Mesenchymal stem cell (in vitro differentiated cells and primary cell): ENCODE measurements at regions not wholly inside any gene's neighbourhood (a gene's known extent, or its start where the extent isn't known, plus 50 kb on each side); places are given as distances from the start of the nearest gene placed in this dataset.

ENCODE experiments used
- DNase-seq: peaks from one replicate; pipeline ENCODE4 v3.0.0-alpha.2; 2013
- H2AFZ ChIP-seq: one replicate; pipeline ENCODE4 v1.6.1; 2013; ENCODE audit warnings: low read depth, mild to moderate bottlenecking, control low read depth, inconsistent platforms, low read length, moderate library complexity
- H2AK5ac ChIP-seq: 2 replicates; pipeline ENCODE4 v1.6.1; 2013; ENCODE audit warnings: low read length, moderate library complexity, mild to moderate bottlenecking, inconsistent platforms; ENCODE audit not compliant: severe bottlenecking
- H2BK120ac ChIP-seq: one replicate; pipeline ENCODE4 v1.6.1; 2013; ENCODE audit warnings: low read depth, mild to moderate bottlenecking, inconsistent platforms, low read length, moderate library complexity
- H2BK12ac ChIP-seq, 2 experiments: one replicate each; pipeline ENCODE4 v1.6.1; 2013; ENCODE audit warnings: inconsistent platforms in 2 of 2, low read length in 2 of 2, mild to moderate bottlenecking in 2 of 2, moderate library complexity in 2 of 2, control low read depth in 1 of 2
- H2BK15ac ChIP-seq: one replicate; pipeline ENCODE4 v1.6.1; 2013; ENCODE audit warnings: mild to moderate bottlenecking, low read depth, inconsistent platforms; ENCODE audit not compliant: poor library complexity, severe bottlenecking
- H2BK5ac ChIP-seq: 2 replicates; pipeline ENCODE4 v1.6.1; 2013; ENCODE audit warnings: low read depth, mild to moderate bottlenecking, low read length, control low read depth, inconsistent platforms; ENCODE audit not compliant: poor library complexity, severe bottlenecking
- H3K14ac ChIP-seq, 2 experiments: one replicate each; pipeline ENCODE4 v1.6.1; 2013; ENCODE audit warnings: inconsistent platforms in 2 of 2, low read length in 2 of 2, control low read depth in 1 of 2, mild to moderate bottlenecking in 1 of 2, moderate library complexity in 1 of 2
- H3K18ac ChIP-seq, 2 experiments: one replicate each; pipeline ENCODE4 v1.6.1; 2013; ENCODE audit warnings: inconsistent platforms in 2 of 2, low read length in 2 of 2, control low read depth in 1 of 2, low read depth in 1 of 2, mild to moderate bottlenecking in 1 of 2
- H3K23ac ChIP-seq, 2 experiments: one replicate each; pipeline ENCODE4 v1.6.1; 2013; ENCODE audit warnings: inconsistent platforms in 2 of 2, low read length in 2 of 2, mild to moderate bottlenecking in 2 of 2, moderate library complexity in 2 of 2, control low read depth in 1 of 2
- H3K27ac ChIP-seq: 2 replicates; pipeline ENCODE4 v1.5.1; 2013; ENCODE audit warnings: mild to moderate bottlenecking, moderate library complexity, low read length, control low read depth, inconsistent platforms; ENCODE audit not compliant: poor library complexity, severe bottlenecking
- H3K27me3 ChIP-seq, 2 experiments: 2 replicates each; pipeline versions ENCODE4 v1.6.1 to v1.7.0; 2013; ENCODE audit warnings: low read length in 2 of 2, mild to moderate bottlenecking in 2 of 2, moderate library complexity in 2 of 2, control low read depth in 1 of 2, inconsistent platforms in 1 of 2; ENCODE audit not compliant: control insufficient read depth in 1 of 2, insufficient read depth in 1 of 2
- H3K36me3 ChIP-seq, 2 experiments: 2 replicates each; pipeline versions ENCODE4 v1.6.1 to v1.7.0; 2013; ENCODE audit warnings: low read length in 2 of 2, control low read depth in 1 of 2, inconsistent platforms in 1 of 2, low read depth in 1 of 2, mild to moderate bottlenecking in 1 of 2; ENCODE audit not compliant: insufficient read depth in 2 of 2, control insufficient read depth in 1 of 2
- H3K4ac ChIP-seq, 2 experiments: one replicate each; pipeline ENCODE4 v1.6.1; 2013; ENCODE audit warnings: inconsistent platforms in 2 of 2, low read length in 2 of 2, mild to moderate bottlenecking in 2 of 2, moderate library complexity in 2 of 2, control low read depth in 1 of 2, low read depth in 1 of 2
- H3K4me1 ChIP-seq: 2 replicates; pipeline ENCODE4 v1.6.1; 2013; ENCODE audit warnings: low read depth, low read length, control low read depth; ENCODE audit not compliant: control insufficient read depth, insufficient read depth
- H3K4me2 ChIP-seq: 2 replicates; pipeline ENCODE4 v1.6.1; 2013; ENCODE audit warnings: low read length, mild to moderate bottlenecking, inconsistent platforms; ENCODE audit not compliant: poor library complexity, severe bottlenecking
- H3K4me3 ChIP-seq, 2 experiments: 2 replicates each; pipeline versions ENCODE4 v1.5.1 to v1.7.0; 2013; ENCODE audit warnings: low read length in 2 of 2, mild to moderate bottlenecking in 2 of 2, control low read depth in 1 of 2, low read depth in 1 of 2; ENCODE audit not compliant: insufficient read depth in 1 of 2
- H3K79me1 ChIP-seq: replicated peaks from 2 replicates; pipeline ENCODE4 v1.6.1; 2013; ENCODE audit warnings: mild to moderate bottlenecking, control low read depth, low read length, inconsistent platforms; ENCODE audit not compliant: poor library complexity, severe bottlenecking
- H3K9ac ChIP-seq: 2 replicates; pipeline ENCODE4 v1.7.0; 2013; ENCODE audit warnings: mild to moderate bottlenecking, low read length, moderate library complexity
- H3K9me3 ChIP-seq: 2 replicates; pipeline ENCODE4 v1.7.0; 2013; ENCODE audit warnings: mild to moderate bottlenecking, low read length; ENCODE audit not compliant: control insufficient read depth
- H4K8ac ChIP-seq: one replicate; pipeline ENCODE4 v1.6.1; 2013; ENCODE audit warnings: inconsistent platforms, mild to moderate bottlenecking, low read length, moderate library complexity
- H4K91ac ChIP-seq: one replicate; pipeline ENCODE4 v1.6.1; 2013; ENCODE audit warnings: mild to moderate bottlenecking, low read length, inconsistent platforms
- WGBS: methylation state at CpG from one replicate; pipeline ENCODE4 v1.1.7; 2013; ENCODE audit warnings: mixed read lengths; 5-methylcytosine and 5-hydroxymethylcytosine counted together

- Histone ChIP-seq H3K27ac (no peak overlapping the region), H2AK5ac (no peak overlapping the region), H3K4me2 (no peak overlapping the region), H3K23ac (no peak overlapping the region), H3K27me3 (no peaks in the 10 kb centered on the region), H4K91ac (no peak overlapping the region), H2BK120ac (no peak overlapping the region), H3K36me3 (no peaks in the 10 kb centered on the region), H2BK12ac (no peak overlapping the region), H3K9me3 (no peaks in the 10 kb centered on the region), H3K14ac (no peak overlapping the region), H3K4me1 (no peaks in the 10 kb centered on the region), H3K18ac (no peak overlapping the region), H3K4me3 (no peak overlapping the region), H3K9ac (no peak overlapping the region), H4K8ac (no peak overlapping the region), H3K79me1 (no peaks in the 10 kb centered on the region), H2BK5ac (no peak overlapping the region), H2AFZ (no peak overlapping the region), H2BK15ac (no peak overlapping the region), H3K4ac (no peak overlapping the region)
- DNase-seq, result no peak
- 99% methylated on average over 3 of the region's 3 CpGs for WGBS
These were observed 1037.3 kb downstream of the DIAPH3 start for GRCh38 chr13:59126474-59126873.

- no peak overlapping the region for H2AK5ac ChIP-seq
- H3K23ac ChIP-seq, result no peak overlapping the region
- H3K4me3 ChIP-seq, result no peak overlapping the region
- H2BK5ac ChIP-seq, result no peak overlapping the region
- H3K4ac ChIP-seq, result no peak overlapping the region
- no peaks in the 10 kb centered on the region for H3K9me3 ChIP-seq
- no peak overlapping the region for H2BK12ac ChIP-seq
- H4K91ac ChIP-seq, result no peak overlapping the region
- no peak for DNase-seq
- no peak overlapping the region for H3K9ac ChIP-seq
- no peak overlapping the region for H3K14ac ChIP-seq
- no peak overlapping the region for H2AFZ ChIP-seq
- H3K18ac ChIP-seq, result no peak overlapping the region
- 85% methylated on average over 2 of the region's 3 CpGs for WGBS
- no peak overlapping the region for H3K4me2 ChIP-seq
- H3K27me3 ChIP-seq, result no peaks in the 10 kb centered on the region
- no peak overlapping the region for H3K27ac ChIP-seq
- no peaks in the 10 kb centered on the region for H3K4me1 ChIP-seq
- no peaks in the 10 kb centered on the region for H3K79me1 ChIP-seq
- H2BK15ac ChIP-seq, result no peak overlapping the region
- no peak overlapping the region for H4K8ac ChIP-seq
- H2BK120ac ChIP-seq, result no peak overlapping the region
- H3K36me3 ChIP-seq, result no peaks in the 10 kb centered on the region
These were observed 1029.8 kb downstream of the DIAPH3 start for GRCh38 chr13:59133903-59134302.

- H2AFZ ChIP-seq, result no peak overlapping the region
- H3K79me1 ChIP-seq, result no peaks in the 10 kb centered on the region
- H3K4me2 ChIP-seq, result no peak overlapping the region
- no peak overlapping the region for H3K4me3 ChIP-seq
- no peaks in the 10 kb centered on the region for H3K27me3 ChIP-seq
- no peak overlapping the region for H3K18ac ChIP-seq
- no peak overlapping the region for H3K14ac ChIP-seq
- H2AK5ac ChIP-seq, result no peak overlapping the region
- no peak overlapping the region for H2BK5ac ChIP-seq
- no peak overlapping the region for H3K27ac ChIP-seq
- H4K8ac ChIP-seq, result no peak overlapping the region
- H3K4ac ChIP-seq, result no peak overlapping the region
- no peak overlapping the region for H2BK12ac ChIP-seq
- H4K91ac ChIP-seq, result no peak overlapping the region
- H3K9ac ChIP-seq, result no peak overlapping the region
- H3K23ac ChIP-seq, result no peak overlapping the region
- DNase-seq, result no peak
- no peak overlapping the region for H2BK15ac ChIP-seq
- WGBS, result no CpG with 5 or more reads among the region's 1 CpG
- no peak overlapping the region for H2BK120ac ChIP-seq
- H3K36me3 ChIP-seq, result no peaks in the 10 kb centered on the region
- H3K9me3 ChIP-seq, result peaks cover 5% of the 10 kb centered on the region
- no peaks in the 10 kb centered on the region for H3K4me1 ChIP-seq
These were observed 1019.0 kb downstream of the DIAPH3 start for GRCh38 chr13:59144700-59145099.

- Histone ChIP-seq H3K9ac (no peak overlapping the region), H3K27me3 (no peaks in the 10 kb centered on the region), H2BK5ac (no peak overlapping the region), H4K8ac (no peak overlapping the region), H2AFZ (no peak overlapping the region), H2BK15ac (no peak overlapping the region), H3K23ac (no peak overlapping the region), H3K4me1 (no peaks in the 10 kb centered on the region), H3K9me3 (peaks cover 5% of the 10 kb centered on the region), H3K4me3 (no peak overlapping the region), H2AK5ac (no peak overlapping the region), H3K14ac (no peak overlapping the region), H3K18ac (no peak overlapping the region), H3K4ac (no peak overlapping the region), H2BK12ac (no peak overlapping the region), H3K27ac (no peak overlapping the region), H3K79me1 (no peaks in the 10 kb centered on the region), H2BK120ac (no peak overlapping the region), H3K4me2 (no peak overlapping the region), H4K91ac (no peak overlapping the region), H3K36me3 (no peaks in the 10 kb centered on the region)
- whole genome bisulfite sequencing, result 85% methylated on average over 4 of the region's 4 CpGs
- DNase-seq, result no peak
These were observed 1018.3 kb downstream of the DIAPH3 start for GRCh38 chr13:59145381-59145780.
